ENCODE measurements at regions not wholly inside any gene's neighbourhood (a gene's known extent, or its start where the extent isn't known, plus 50 kb on each side); places are given as distances from the start of the nearest gene placed in this dataset.

DNA sequence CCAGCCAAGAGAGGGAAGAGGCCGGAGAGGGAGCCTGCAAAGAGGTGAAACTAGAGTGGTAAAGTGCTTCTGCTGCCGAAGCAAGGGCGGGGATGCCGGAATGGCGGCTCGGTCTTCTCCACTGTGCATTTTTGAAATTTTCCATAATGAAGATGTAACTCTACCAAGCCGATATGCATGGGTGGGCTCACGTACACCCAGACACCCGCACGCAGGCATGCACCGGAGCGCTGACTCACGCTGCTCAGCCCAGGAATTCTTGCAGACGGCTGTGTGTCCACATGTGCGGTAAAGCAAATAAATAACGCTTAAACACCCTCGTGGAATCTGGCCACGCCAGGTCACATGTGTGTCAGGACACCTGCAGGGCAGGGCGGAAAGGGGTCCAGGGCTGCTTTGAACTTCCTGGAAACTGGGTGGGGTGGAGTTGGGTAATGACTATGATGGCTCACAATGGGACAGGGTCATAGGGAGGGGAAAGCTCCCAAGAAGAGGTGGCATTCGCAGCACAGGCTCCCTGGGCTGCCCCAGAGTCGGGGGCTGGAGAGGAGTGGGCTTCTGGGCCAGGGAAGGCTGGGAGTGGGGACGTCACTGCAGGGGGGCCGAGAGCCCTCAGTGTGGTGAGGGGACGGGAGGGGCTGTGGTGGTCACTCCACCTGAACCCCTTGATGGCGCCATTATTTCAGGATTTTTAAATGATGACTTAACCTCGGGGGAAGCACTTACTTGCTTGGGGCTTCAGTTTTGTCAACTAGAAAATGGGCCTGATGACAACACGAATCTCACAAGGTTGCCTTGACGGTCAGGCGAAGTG lies 265.5 kb downstream of the PARN start:
- TF ChIP-seq, protein P1, sequence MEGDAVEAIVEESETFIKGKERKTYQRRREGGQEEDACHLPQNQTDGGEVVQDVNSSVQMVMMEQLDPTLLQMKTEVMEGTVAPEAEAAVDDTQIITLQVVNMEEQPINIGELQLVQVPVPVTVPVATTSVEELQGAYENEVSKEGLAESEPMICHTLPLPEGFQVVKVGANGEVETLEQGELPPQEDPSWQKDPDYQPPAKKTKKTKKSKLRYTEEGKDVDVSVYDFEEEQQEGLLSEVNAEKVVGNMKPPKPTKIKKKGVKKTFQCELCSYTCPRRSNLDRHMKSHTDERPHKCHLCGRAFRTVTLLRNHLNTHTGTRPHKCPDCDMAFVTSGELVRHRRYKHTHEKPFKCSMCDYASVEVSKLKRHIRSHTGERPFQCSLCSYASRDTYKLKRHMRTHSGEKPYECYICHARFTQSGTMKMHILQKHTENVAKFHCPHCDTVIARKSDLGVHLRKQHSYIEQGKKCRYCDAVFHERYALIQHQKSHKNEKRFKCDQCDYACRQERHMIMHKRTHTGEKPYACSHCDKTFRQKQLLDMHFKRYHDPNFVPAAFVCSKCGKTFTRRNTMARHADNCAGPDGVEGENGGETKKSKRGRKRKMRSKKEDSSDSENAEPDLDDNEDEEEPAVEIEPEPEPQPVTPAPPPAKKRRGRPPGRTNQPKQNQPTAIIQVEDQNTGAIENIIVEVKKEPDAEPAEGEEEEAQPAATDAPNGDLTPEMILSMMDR (tag by site-specific recombination; IDR thresholded peaks at IDR 0.05) = no peak
- TF ChIP-seq PRDM1 (tag by site-specific recombination; IDR thresholded peaks at IDR 0.05) (no peak), ZBTB8A (tag by site-specific recombination; IDR thresholded peaks at IDR 0.05) (no peak), HOXA7 (CRISPR knock-in tag; IDR thresholded peaks at IDR 0.05; ENCODE audit: borderline replicate concordance) (no peak), ZNF48 (tag by site-specific recombination; IDR thresholded peaks at IDR 0.05) (no peak), TCF7L2 (IDR thresholded peaks at IDR 0.05; ENCODE audit: borderline replicate concordance, low read depth, low read length) (no peak), ZNF837 (tag by site-specific recombination; IDR thresholded peaks at IDR 0.05) (no peak), ZNF529 (tag by site-specific recombination; IDR thresholded peaks at IDR 0.05; ENCODE audit: insufficient replicate concordance) (no peak)
- TF ChIP-seq, protein P2, sequence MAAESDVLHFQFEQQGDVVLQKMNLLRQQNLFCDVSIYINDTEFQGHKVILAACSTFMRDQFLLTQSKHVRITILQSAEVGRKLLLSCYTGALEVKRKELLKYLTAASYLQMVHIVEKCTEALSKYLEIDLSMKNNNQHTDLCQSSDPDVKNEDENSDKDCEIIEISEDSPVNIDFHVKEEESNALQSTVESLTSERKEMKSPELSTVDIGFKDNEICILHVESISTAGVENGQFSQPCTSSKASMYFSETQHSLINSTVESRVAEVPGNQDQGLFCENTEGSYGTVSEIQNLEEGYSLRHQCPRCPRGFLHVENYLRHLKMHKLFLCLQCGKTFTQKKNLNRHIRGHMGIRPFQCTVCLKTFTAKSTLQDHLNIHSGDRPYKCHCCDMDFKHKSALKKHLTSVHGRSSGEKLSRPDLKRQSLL (tag by site-specific recombination; IDR thresholded peaks at IDR 0.05) = no peak
- TF ChIP-seq, protein P3, sequence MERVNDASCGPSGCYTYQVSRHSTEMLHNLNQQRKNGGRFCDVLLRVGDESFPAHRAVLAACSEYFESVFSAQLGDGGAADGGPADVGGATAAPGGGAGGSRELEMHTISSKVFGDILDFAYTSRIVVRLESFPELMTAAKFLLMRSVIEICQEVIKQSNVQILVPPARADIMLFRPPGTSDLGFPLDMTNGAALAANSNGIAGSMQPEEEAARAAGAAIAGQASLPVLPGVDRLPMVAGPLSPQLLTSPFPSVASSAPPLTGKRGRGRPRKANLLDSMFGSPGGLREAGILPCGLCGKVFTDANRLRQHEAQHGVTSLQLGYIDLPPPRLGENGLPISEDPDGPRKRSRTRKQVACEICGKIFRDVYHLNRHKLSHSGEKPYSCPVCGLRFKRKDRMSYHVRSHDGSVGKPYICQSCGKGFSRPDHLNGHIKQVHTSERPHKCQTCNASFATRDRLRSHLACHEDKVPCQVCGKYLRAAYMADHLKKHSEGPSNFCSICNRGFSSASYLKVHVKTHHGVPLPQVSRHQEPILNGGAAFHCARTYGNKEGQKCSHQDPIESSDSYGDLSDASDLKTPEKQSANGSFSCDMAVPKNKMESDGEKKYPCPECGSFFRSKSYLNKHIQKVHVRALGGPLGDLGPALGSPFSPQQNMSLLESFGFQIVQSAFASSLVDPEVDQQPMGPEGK (tag by site-specific recombination; IDR thresholded peaks at IDR 0.05) = no peak
- TF ChIP-seq, protein P4, sequence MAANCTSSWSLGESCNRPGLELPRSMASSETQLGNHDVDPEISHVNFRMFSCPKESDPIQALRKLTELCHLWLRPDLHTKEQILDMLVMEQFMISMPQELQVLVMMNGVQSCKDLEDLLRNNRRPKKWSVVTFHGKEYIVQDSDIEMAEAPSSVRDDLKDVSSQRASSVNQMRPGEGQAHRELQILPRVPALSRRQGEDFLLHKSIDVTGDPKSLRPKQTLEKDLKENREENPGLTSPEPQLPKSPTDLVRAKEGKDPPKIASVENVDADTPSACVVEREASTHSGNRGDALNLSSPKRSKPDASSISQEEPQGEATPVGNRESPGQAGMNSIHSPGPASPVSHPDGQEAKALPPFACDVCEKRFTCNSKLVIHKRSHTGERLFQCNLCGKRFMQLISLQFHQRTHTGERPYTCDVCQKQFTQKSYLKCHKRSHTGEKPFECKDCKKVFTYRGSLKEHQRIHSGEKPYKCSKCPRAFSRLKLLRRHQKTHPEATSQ (tag by site-specific recombination; IDR thresholded peaks at IDR 0.05) = no peak
- TF ChIP-seq, protein P5, sequence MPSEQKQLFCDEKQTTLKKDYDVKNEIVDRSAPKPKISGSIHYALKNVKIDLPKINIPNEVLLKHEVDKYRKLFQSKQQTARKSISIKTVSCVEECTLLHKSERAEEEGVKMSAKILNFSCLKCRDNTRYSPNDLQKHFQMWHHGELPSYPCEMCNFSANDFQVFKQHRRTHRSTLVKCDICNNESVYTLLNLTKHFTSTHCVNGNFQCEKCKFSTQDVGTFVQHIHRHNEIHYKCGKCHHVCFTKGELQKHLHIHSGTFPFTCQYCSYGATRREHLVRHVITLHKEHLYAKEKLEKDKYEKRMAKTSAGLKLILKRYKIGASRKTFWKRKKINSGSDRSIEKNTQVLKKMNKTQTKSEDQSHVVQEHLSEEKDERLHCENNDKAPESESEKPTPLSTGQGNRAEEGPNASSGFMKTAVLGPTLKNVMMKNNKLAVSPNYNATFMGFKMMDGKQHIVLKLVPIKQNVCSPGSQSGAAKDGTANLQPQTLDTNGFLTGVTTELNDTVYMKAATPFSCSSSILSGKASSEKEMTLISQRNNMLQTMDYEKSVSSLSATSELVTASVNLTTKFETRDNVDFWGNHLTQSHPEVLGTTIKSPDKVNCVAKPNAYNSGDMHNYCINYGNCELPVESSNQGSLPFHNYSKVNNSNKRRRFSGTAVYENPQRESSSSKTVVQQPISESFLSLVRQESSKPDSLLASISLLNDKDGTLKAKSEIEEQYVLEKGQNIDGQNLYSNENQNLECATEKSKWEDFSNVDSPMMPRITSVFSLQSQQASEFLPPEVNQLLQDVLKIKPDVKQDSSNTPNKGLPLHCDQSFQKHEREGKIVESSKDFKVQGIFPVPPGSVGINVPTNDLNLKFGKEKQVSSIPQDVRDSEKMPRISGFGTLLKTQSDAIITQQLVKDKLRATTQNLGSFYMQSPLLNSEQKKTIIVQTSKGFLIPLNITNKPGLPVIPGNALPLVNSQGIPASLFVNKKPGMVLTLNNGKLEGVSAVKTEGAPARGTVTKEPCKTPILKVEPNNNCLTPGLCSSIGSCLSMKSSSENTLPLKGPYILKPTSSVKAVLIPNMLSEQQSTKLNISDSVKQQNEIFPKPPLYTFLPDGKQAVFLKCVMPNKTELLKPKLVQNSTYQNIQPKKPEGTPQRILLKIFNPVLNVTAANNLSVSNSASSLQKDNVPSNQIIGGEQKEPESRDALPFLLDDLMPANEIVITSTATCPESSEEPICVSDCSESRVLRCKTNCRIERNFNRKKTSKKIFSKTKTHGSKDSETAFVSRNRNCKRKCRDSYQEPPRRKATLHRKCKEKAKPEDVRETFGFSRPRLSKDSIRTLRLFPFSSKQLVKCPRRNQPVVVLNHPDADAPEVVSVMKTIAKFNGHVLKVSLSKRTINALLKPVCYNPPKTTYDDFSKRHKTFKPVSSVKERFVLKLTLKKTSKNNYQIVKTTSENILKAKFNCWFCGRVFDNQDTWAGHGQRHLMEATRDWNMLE (tag by site-specific recombination; conservative IDR thresholded peaks at IDR 0.05; ENCODE audit: low read depth) = no peak

Data from HEK293 (cell line).